Esophagus muscularis mucosa (tissue), 4 donors: ENCODE measurements at regions not wholly inside any gene's neighbourhood (a gene's known extent, or its start where the extent isn't known, plus 50 kb on each side); places are given as distances from the start of the nearest gene placed in this dataset.

ENCODE experiments used
- EP300 ChIP-seq: sonication (generic); formaldehyde crosslinking; IDR thresholded peaks from one replicate; pipeline ENCODE4 v1.6.1; 2017; ENCODE audit warnings: antibody characterized with exemption
- POLR2A ChIP-seq: fragments of 450-650 bp; IDR thresholded peaks from one replicate; pipeline ENCODE4 v1.6.1; 2017; ENCODE audit warnings: antibody characterized with exemption, moderate library complexity, mild to moderate bottlenecking, low read depth
- POLR2AphosphoS5 ChIP-seq, 2 donors: sonication (generic); formaldehyde crosslinking; IDR thresholded peaks; one replicate each; pipeline ENCODE4 v1.6.1; 2017; ENCODE audit warnings: antibody characterized with exemption in 2 of 2
- TF ChIP-seq, protein P1 (sequence below), 3 experiments: fragments of 200-600 bp in 2 of 3; fragments of 450-650 bp in 1 of 3; sonication (generic) in 2 of 3; IDR thresholded peaks; one replicate each; pipeline ENCODE4 v1.5.1; 2017 to 2019; ENCODE audit warnings: antibody characterized with exemption in 3 of 3, mild to moderate bottlenecking in 2 of 3, moderate library complexity in 1 of 3

DNA sequence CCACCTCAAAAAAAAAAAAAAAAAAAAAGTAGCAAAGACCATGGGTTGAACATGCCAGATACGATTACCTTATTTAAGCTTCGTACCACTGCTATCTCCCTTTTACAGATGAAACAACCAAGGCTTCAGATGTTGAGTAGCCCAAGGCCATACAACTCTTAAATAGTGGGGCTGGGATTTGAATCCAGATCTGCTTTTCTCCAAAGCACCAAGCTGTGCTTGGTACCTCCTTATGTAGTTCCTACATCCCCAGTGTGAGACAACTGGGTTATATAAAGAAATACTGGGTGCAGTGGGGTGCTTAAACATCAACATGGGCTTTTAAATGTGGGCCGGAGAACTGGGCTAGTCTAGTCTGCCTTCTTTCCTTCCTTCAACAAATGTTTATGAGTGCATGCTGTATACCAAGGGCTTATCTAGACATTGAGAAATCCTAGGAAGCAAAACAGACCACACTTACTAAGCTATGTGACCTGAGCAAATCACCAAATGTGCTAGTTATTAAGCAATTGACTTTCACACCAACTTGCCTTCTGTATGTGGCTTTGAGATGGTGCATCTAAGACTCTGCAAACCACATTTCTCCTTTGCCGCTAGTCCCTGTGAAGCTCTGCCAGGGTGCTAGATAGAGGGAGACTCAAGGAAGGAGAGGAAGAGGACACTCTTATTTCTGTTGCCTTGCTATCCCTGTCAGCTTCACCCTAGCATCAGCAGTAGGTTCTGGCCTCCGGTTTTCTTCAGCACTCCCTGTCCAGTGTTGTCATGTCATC lies 201.4 kb upstream of the FOXN2 start:
- TF ChIP-seq, protein P1, sequence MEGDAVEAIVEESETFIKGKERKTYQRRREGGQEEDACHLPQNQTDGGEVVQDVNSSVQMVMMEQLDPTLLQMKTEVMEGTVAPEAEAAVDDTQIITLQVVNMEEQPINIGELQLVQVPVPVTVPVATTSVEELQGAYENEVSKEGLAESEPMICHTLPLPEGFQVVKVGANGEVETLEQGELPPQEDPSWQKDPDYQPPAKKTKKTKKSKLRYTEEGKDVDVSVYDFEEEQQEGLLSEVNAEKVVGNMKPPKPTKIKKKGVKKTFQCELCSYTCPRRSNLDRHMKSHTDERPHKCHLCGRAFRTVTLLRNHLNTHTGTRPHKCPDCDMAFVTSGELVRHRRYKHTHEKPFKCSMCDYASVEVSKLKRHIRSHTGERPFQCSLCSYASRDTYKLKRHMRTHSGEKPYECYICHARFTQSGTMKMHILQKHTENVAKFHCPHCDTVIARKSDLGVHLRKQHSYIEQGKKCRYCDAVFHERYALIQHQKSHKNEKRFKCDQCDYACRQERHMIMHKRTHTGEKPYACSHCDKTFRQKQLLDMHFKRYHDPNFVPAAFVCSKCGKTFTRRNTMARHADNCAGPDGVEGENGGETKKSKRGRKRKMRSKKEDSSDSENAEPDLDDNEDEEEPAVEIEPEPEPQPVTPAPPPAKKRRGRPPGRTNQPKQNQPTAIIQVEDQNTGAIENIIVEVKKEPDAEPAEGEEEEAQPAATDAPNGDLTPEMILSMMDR (IDR thresholded peaks at IDR 0.05): no peak
- TF ChIP-seq POLR2A: no peak
- TF ChIP-seq POLR2AphosphoS5 (IDR thresholded peaks at IDR 0.05): no peak
- no peak for TF ChIP-seq EP300
